Hematopoietic multipotent progenitor cell treated with erythropoietin and hydrocortisone succinate and interleukin-3 and kit ligand, for 8 days (in vitro differentiated cells): ENCODE measurements at regions not wholly inside any gene's neighbourhood (a gene's known extent, or its start where the extent isn't known, plus 50 kb on each side); places are given as distances from the start of the nearest gene placed in this dataset.

ENCODE experiments used
- DNase-seq: peaks from one replicate; pipeline ENCODE4 v3.0.0-alpha.2; 2015

GRCh38 chr3:21801631-21802030 lies 50.6 kb upstream of the ZNF385D start:
- DNase-seq: no peak

- DNase-seq: no peak
Measured at GRCh38 chr3:21803604-21804003, 52.6 kb upstream of the ZNF385D start.

DNA sequence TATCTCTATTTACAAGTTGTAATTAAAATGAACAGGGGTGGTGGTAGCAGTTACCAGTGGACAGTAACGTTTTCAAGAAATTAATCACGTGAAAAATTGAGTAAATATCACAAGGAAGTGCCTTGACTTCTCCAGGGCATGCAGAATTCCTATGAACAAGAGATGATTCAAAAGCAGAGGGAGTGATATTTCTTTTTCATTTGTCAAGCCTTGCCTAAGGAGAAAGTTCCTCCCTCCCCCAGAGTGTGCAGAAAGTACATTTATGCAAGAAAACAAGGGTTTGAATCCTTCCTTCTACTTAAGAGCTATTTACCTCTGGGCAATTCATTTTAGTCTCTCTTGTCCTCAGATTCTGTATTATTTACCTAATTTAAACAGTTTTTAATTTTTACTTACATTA lies 53.3 kb upstream of the ZNF385D start:
- no peak for DNase-seq

DNA sequence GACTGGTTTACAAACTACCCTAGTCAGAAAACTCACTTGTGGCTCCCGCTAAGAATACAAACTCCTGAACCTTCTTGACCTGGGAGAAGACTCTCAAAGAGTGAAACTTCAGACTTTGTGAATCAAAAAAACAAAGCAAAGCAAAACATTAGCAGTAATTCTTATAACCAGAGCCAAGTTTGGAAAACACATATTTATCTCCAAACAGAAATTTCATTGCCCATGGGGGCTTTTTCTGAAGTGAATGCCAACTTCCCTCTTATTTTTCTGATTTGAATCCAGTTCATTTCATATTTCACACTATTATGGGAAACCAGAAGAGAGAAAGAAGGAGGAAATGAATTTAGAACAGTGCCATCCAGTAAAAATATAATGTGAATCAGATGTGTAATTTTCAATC lies 55.7 kb upstream of the ZNF385D start:
- DNase-seq: no peak

DNA sequence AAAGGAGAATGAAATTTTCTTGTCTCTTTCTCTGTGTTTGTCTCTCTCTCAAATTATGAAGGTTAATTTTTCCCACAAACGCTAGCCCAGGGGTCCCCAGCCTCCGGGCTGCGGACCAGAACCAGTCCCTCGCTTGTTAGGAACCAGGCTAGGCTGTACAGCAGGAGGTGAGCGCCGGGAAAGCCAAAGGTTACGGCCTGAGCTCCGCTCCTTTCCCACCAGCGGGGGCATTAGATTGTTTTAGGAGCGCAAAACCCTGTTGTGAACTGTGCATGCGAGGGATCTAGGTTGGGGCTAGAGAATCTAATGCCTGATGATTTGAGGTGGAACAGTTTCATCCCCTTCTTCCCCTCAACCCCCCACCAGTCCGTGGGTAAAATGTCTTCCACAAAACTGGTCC lies 74.7 kb upstream of the ZNF385D start:
- DNase-seq: no peak

GRCh38 chr3:21826416-21826815 lies 75.4 kb upstream of the ZNF385D start:
- no peak for DNase-seq

DNA sequence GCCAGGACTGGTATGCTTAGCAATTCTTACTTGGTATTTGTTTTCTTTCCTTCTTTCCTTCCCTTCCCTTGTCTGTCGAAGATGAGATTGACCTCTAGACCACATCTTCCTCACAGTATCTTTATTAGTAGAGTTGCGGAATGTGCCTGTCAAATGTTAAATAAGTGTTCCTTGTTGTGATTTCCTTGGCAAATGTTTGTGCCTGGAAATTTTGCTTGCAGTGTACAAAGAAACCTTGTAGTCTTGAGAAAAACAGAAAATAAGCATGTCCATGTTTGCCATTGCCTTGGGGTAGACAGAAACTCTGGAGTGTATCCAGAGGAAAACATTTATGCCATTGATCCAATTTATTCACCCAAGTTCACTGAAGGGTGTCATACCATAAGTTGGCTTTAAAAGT lies 79.5 kb upstream of the ZNF385D start:
- DNase-seq: no peak

GRCh38 chr3:21835264-21835663 lies 84.3 kb upstream of the ZNF385D start:
- DNase-seq: no peak

DNA sequence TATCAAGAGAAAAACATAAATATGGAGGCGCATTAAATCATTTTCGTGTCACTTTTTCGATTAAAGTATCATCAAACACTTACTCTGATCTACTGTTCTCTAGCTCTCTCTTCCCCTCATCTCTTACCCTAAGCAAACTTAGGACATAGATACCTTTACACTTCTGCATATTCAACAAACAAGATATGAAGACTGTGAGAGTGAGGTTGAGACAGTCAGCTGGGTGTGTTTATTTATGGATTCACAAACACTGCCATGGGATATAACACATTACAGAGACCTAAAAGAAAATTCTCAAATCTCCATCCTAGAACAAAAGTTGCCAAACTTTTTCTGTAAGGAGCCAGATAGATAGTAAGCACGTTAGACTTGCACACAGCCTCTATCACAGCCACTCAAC lies 85.2 kb upstream of the ZNF385D start:
- no peak for DNase-seq

- no peak for DNase-seq
Measured at GRCh38 chr3:21839176-21839575, 88.2 kb upstream of the ZNF385D start.

GRCh38 chr3:21839592-21839991 lies 88.6 kb upstream of the ZNF385D start:
- peak; percentile 16 for DNase-seq

GRCh38 chr3:21847005-21847404 lies 96.0 kb upstream of the ZNF385D start:
- no peak for DNase-seq

DNA sequence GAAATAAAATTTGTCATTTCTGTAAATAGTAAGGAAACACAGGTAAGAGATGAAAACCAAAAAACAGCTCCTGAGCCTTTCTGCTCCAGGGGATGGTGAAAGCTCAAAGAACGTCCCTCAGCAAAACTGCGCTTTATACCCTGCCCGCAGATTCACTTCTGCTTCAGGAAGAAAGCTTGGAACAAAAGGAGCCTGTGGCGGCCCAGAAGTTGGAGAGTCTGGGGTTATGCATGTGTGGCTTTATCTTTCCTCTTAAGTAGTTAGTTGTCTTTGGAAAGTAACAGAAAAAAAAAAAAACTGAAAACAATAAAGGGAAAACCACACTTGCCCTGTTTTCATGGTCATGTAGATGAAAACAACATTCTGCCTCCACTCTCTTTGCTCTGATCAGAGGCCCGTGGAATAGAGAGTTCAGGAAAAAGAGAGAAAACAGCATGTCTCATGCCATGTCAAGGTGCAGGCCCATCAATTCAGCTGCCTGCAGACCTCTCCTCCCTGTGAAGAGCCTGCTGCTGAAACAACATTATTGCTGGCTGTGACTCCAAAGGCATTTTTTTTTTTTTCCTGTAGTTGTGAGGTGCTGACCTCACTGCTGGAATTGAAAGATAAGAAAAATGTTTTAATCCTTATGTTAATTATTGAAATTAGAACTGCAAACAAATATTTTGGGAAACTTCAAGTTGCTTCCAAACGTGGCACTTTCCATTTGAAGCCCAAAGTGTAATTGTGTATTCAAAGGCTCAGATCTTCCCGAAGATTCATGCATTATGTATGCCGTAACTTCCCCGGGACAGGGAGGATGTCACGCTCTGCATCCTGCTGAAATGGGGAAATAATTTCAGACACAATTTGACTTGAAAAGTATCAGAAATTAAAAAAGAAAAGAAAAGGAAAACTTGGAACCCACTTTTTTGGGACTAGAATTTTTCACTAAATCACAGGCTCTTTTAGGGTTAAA lies 108.4 kb upstream of the ZNF385D start:
- no peak for DNase-seq

DNA sequence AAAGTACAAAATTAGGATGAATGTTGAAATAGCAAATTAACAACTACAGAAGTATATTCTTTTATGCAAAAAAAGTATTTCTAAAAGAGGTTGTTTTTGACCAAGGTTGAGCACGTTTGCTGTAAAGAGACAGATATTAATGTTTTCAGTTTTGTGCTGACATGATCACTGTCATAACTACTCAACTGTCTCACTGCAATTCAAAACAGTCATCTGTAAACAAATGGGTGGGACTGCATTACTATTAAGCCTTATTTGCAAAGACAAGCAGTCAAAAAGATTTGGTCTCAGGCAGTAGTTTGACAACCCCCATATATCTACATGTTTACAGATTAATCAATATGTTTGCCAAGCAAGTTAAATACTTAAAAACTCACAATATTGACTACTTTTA lies 109.1 kb upstream of the ZNF385D start:
- DNase-seq: no peak

DNA sequence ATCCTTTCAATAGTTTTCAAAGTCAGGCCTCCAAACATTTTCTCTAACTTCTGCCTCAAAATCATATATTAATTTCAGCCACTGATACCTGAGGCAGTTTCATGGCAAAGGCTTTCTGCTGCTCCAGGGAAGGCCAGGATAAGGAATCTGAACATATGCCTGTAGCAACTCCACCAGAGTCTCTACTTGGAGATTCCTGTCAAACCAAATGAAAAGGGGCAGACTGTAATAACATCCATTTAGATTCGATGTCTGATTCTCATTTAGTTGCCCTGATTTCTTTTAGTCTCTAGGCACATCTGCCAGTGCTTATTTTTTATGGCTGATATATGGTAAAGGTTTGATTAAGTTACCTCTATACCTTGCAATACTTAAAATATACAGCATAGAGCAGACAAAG lies 109.6 kb upstream of the ZNF385D start:
- no peak for DNase-seq

DNA sequence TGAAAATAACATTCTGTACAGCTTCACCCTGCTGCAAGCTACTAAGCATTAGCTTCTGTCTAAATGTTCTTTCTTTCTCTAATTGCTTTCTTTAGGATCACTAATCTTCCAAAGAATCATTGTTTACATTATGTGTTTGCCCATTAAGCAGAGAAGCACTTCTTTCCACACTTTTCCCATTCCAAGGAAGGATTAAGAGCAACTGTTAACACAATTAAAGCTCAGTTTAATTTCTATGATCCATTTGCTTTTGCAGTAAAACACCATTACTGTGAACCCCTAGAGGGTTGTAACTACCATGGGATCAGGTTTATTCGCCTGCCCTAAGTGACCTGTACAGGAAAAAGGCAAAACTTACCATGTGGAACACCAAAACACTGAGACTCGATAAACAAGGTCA lies 125.8 kb upstream of the ZNF385D start:
- no peak for DNase-seq

DNA sequence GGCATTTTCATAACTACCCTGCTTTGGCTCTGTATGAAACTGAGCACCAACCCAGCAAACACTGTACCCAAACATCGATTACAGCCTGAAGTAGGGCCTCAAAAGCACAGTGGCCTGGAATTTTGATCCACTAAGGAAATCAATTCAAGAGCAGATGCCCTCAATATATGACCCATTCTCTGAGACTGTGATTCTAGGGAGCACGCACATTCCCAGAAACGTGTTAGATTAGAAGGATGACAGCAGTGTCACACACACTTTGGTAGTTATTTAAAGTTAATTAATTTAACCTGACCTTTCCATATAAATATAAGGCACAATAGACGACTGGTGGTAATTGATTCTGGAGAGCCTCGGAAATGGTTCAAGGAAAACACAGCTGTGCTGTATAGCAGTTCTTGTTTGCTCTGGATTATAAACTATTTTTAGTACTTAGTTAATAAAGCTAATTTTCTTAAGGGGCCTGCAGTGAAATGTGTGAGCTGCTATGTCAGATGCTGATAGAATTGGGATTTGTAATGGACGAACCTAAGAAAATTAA lies 126.3 kb upstream of the ZNF385D start:
- DNase-seq: no peak

- no peak for DNase-seq
Measured at GRCh38 chr3:21879184-21879886, 128.3 kb upstream of the ZNF385D start.

DNA sequence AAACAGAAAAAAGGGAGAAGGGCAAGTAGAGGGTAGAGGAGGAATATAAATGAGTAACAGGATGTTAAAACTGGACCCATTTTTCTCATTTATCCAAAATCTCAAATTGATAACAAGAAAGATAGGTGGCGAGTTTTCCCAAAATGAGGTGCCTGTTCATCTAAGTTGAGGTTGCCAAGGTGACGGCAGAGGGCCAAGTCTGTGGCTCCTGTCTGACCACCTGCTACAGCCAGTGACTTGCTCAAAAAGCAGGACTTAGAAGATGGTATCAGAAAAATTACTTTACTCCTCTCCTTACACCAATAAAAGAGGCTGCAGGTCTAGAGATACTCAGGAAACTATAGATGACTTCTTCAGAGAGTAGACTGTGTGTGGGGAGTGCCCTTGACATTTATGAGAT lies 137.6 kb upstream of the ZNF385D start:
- DNase-seq: no peak

GRCh38 chr3:21889166-21889565 lies 138.2 kb upstream of the ZNF385D start:
- no peak for DNase-seq

DNA sequence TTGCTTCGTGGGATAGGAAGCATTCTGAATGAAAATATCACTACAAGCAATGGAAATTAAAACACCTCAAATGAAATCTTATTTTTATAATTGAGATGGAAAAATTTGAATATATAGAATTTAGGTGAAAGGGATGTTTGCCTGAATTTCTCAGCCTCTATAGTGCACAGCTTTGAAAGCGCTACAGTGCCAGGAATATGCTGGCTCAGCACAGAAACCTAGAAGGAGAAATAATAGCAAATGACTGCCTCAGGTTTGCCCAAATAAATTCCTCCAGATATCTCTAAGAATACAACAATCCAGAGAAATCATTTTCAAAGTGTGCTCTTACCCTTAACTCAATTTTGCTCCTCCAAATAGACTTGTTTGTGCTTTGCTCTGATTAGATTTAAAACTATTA lies 141.1 kb upstream of the ZNF385D start:
- DNase-seq: no peak

- no peak for DNase-seq
Measured at GRCh38 chr3:21893242-21893641, 142.2 kb upstream of the ZNF385D start.

- peak; percentile 28 for DNase-seq
Measured at GRCh38 chr3:21894459-21895340, 143.7 kb upstream of the ZNF385D start.
